Bronchial epithelial cell (primary cell): ENCODE measurements at regions not wholly inside any gene's neighbourhood (a gene's known extent, or its start where the extent isn't known, plus 50 kb on each side); places are given as distances from the start of the nearest gene placed in this dataset.

Experiments used
- DNase-seq: peaks from one replicate; pipeline ENCODE4 v3.0.0-alpha.2; 2010; ENCODE audit warnings: low read depth
- FAIRE-seq: peaks from 2 replicates; lab custom pipeline; 2011; peaks lifted over from hg19 to GRCh38; lab: Jason Lieb, UNC
- H3K27me3 ChIP-seq: 2 replicates; pipeline ENCODE4 v1.5.1; 2011; ENCODE audit warnings: low read length; ENCODE audit not compliant: control insufficient read depth, insufficient read depth
- H3K36me3 ChIP-seq: 2 replicates; pipeline ENCODE4 v1.5.1; 2011; ENCODE audit warnings: low read length; ENCODE audit not compliant: control insufficient read depth, insufficient read depth
- H3K4me3 ChIP-seq: 2 replicates; pipeline ENCODE4 v1.5.1; 2011; ENCODE audit warnings: mild to moderate bottlenecking, low read depth, low read length, control low read depth
- CTCF ChIP-seq: IDR thresholded peaks from 2 replicates; pipeline ENCODE4 v1.5.1; 2011; ENCODE audit warnings: mild to moderate bottlenecking, moderate library complexity, low read length, control low read depth, inconsistent platforms; ENCODE audit not compliant: insufficient read depth, severe bottlenecking

DNA sequence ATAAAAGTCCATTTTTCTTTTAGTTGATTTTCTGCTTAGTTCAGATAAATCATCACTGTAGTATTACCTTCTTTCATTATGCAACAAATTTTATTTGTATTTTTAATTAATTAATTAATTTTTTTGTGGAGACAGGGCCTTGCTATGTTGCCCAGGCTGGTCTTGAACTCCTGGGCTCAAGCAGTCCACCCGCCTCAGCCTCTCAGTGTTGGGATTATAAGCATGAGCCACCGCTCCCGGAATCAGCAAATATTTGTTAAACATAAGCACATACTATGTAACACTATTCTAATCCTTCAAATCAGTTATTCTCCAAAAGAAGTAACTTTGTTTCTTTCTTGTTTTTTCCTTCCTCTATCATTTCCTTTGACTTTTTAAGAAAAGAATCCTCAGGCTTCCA, 584.8 kb upstream of the ANKRD30A start:
- FAIRE-seq: no peak
- DNase-seq: no peak
- Histone ChIP-seq H3K27me3 (no peaks in the 10 kb centered on the region), H3K4me3 (no peak overlapping the region), H3K36me3 (no peaks in the 10 kb centered on the region)
- TF ChIP-seq CTCF: no peak

DNA sequence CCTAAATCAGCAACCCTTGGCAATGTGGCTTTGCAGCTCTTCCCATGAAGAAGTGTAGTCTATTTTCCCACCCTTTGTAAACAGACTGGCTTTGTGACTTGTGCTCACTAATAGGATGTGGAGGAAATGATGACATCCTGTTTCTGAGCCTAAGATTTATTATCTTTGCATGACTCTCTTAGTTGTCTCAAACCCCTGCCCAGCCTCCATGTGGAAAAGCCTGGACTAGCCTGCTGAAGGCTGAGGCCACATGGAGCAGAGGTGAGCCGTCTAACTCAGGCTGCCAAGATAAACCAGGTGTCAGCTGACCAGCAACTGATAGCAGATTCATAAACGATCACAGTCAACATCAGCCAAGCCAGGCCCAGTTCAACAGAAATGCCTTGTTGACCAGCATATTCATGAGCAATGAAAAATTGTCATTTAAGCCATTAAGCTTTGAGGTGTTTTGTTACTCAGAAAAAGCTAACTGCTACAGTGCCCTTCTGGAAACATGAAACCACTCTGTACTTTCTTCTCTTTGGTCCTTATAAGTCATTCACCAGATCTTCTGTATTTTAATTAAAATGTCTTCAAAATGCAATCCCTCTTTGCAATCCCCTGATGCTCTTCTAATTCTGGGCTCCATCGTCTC, 586.3 kb upstream of the ANKRD30A start:
- no peaks in the 10 kb centered on the region for H3K36me3 ChIP-seq
- no peak for TF ChIP-seq CTCF
- no peak overlapping the region for H3K4me3 ChIP-seq
- peak; percentile 82 for DNase-seq
- no peak for FAIRE-seq
- H3K27me3 ChIP-seq: no peaks in the 10 kb centered on the region

- no peak for TF ChIP-seq CTCF
- H3K36me3 ChIP-seq: no peaks in the 10 kb centered on the region
- no peak overlapping the region for H3K4me3 ChIP-seq
- DNase-seq: peak; percentile 99
- H3K27me3 ChIP-seq: no peaks in the 10 kb centered on the region
- FAIRE-seq: peak; percentile 97
Observed at GRCh38 chr10:36534471-36535002, 590.9 kb upstream of the ANKRD30A start.

- no peak overlapping the region for H3K4me3 ChIP-seq
- no peak for DNase-seq
- no peaks in the 10 kb centered on the region for H3K27me3 ChIP-seq
- no peak for FAIRE-seq
- H3K36me3 ChIP-seq: no peaks in the 10 kb centered on the region
- no peak for TF ChIP-seq CTCF
Observed at GRCh38 chr10:36533861-36534260, 591.5 kb upstream of the ANKRD30A start.

DNA sequence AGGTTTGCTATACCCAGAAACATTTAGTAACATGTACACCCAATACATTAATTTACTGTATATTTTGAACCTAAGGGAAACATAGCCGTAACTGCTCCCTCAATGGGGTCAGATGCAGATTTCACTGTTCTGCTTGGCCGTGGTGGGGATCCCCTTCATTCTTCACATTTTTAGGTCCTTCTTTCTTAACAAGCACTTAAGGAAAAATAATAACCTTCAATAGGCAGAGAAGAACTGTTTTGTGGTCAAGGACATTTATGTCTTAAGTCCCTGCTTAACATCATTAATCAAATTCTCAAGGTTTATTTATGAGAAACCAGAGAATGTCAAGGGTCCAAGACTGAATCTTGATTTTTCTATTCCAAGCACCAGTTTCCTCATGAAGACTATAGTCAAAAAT, 592.1 kb upstream of the ANKRD30A start:
- H3K4me3 ChIP-seq: no peak overlapping the region
- FAIRE-seq (no peak), DNase-seq (no peak)
- H3K27me3 ChIP-seq: no peaks in the 10 kb centered on the region
- no peaks in the 10 kb centered on the region for H3K36me3 ChIP-seq
- no peak for TF ChIP-seq CTCF

- no peak overlapping the region for H3K4me3 ChIP-seq
- H3K36me3 ChIP-seq: no peaks in the 10 kb centered on the region
- DNase-seq: peak; percentile 83
- FAIRE-seq: no peak
- no peak for TF ChIP-seq CTCF
- no peaks in the 10 kb centered on the region for H3K27me3 ChIP-seq
Observed at GRCh38 chr10:36531621-36532020, 593.8 kb upstream of the ANKRD30A start.
